ENCODE measurements at regions not wholly inside any gene's neighbourhood (a gene's known extent, or its start where the extent isn't known, plus 50 kb on each side); places are given as distances from the start of the nearest gene placed in this dataset.

DNA sequence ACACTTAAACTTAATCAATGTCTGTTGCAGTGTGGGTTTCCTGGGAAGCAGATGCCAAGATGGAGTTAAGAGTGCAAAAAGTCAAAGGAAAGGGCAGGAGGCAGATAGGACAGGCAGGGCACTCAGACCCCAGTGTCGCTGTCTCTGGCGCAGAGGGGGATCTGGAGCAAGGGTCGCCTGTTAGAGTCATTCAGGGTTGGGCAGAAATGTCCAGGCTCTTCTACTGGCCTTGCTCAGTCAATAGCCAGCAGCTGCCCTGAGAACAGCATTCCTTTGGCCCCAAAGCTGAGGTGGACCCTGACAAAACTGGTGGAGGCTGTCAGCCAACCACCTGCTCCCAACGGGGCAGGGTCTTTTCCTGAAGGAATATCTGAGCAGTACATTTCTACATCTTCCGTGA, 97.1 kb upstream of the SLC66A3 start:
- TF ChIP-seq, protein P1, sequence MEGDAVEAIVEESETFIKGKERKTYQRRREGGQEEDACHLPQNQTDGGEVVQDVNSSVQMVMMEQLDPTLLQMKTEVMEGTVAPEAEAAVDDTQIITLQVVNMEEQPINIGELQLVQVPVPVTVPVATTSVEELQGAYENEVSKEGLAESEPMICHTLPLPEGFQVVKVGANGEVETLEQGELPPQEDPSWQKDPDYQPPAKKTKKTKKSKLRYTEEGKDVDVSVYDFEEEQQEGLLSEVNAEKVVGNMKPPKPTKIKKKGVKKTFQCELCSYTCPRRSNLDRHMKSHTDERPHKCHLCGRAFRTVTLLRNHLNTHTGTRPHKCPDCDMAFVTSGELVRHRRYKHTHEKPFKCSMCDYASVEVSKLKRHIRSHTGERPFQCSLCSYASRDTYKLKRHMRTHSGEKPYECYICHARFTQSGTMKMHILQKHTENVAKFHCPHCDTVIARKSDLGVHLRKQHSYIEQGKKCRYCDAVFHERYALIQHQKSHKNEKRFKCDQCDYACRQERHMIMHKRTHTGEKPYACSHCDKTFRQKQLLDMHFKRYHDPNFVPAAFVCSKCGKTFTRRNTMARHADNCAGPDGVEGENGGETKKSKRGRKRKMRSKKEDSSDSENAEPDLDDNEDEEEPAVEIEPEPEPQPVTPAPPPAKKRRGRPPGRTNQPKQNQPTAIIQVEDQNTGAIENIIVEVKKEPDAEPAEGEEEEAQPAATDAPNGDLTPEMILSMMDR (IDR thresholded peaks at IDR 0.05), result no peak
- Mint-ChIP-seq H3K9me3 (peaks cover 9% of the 10 kb centered on the region), H3K4me1 (ENCODE audit: low read depth) (peaks cover 20% of the 10 kb centered on the region)

DNA sequence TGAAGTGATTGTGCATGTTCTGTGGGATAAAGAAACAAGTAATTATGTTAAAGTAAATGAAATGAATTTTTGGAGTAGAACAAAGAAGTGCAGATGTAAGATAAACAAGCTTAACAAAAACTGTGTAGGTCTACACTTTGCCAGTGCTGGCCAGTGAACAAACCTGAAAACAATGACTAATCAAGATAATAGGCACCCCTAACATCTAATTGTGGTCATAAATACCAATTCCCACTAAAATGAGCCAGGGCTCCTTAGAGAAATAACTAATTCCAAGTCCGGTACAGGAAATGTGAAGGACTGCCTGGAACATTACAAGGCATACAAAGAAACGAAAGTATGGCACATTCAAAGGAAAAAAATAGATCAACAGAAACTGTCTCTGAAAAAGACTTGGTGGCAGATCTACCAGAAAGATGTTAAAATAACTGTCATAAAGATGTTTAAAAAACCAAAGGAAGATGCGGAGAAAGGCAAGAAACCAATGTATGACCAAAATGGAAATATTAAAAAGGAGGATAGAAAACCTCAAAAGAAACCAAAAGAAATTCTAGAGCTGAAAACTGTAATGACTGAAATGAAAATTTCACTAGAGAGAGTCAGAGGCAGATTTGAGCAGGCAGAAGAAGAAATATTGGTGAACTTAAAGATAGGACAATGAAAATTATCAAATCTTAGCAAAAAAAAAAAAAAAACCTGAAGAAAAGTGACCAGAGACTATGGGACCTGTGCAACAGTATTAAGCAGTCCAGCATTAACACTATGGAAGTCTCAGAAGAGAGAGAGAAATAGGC, 94.7 kb upstream of the SLC66A3 start:
- peaks cover 22% of the 10 kb centered on the region for H3K27me3 Mint-ChIP-seq (ENCODE audit: insufficient read depth)
- no peak overlapping the region for H3K4me3 Mint-ChIP-seq
- TF ChIP-seq, protein P1 (IDR thresholded peaks at IDR 0.05), result no peak
- peaks cover 11% of the 10 kb centered on the region; the same call in 1 of the 2 replicates for H3K36me3 Mint-ChIP-seq (ENCODE audit: low read depth)
- H3K4me1 Mint-ChIP-seq (ENCODE audit: low read depth), result peaks cover 20% of the 10 kb centered on the region
- H3K27ac Mint-ChIP-seq, result no peak overlapping the region
- peaks cover 12% of the 10 kb centered on the region for H3K9me3 Mint-ChIP-seq
- no peak for DNase-seq

More for the DNA sequence above, 97.1 kb upstream of the SLC66A3 start:
- DNase-seq, result no peak
- Mint-ChIP-seq H3K27ac (no peak overlapping the region), H3K36me3 (ENCODE audit: low read depth) (peaks cover 8% of the 10 kb centered on the region; the same call in 1 of the 2 replicates), H3K4me3 (no peak overlapping the region), H3K27me3 (ENCODE audit: insufficient read depth) (peaks cover 20% of the 10 kb centered on the region)

DNA sequence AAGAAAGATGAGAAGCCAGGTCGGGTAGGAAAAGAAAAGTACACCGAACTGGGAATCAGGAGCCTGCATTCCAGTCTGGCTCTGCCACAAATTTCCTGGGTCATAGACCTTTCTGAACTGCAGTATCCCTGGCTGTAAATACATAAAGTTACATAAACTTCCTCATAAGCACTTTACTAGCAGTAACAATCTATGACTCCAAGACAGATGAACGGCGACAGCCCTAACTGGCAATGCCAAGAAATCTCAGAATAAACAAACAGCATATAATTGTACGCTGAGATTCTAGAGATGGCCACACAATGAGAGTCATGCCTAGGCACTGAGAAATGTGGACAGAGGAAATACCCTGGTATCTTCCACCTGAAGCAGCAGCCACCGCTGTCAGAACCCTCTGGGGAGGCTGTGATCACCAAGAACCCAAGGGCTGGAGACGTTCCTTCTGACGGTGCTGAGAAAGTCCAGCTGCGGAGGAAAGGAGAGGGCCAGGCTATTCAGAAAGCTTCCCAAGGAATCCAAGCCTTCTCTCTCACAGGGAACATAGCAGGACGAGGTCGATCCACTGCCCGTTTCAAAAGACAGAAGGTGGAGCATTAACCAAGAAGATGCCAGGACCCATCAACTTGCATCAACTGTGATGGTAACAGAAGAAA, 89.3 kb upstream of the SLC66A3 start:
- TF ChIP-seq, protein P1 (IDR thresholded peaks at IDR 0.05), result no peak
- DNase-seq, result no peak
- Mint-ChIP-seq H3K9me3 (peaks cover 6% of the 10 kb centered on the region), H3K27me3 (ENCODE audit: insufficient read depth) (peaks cover 22% of the 10 kb centered on the region), H3K4me3 (no peak overlapping the region), H3K4me1 (ENCODE audit: low read depth) (no peaks in the 10 kb centered on the region), H3K36me3 (ENCODE audit: low read depth) (peaks cover 5% of the 10 kb centered on the region; the same call in 1 of the 2 replicates), H3K27ac (no peak overlapping the region)

DNA sequence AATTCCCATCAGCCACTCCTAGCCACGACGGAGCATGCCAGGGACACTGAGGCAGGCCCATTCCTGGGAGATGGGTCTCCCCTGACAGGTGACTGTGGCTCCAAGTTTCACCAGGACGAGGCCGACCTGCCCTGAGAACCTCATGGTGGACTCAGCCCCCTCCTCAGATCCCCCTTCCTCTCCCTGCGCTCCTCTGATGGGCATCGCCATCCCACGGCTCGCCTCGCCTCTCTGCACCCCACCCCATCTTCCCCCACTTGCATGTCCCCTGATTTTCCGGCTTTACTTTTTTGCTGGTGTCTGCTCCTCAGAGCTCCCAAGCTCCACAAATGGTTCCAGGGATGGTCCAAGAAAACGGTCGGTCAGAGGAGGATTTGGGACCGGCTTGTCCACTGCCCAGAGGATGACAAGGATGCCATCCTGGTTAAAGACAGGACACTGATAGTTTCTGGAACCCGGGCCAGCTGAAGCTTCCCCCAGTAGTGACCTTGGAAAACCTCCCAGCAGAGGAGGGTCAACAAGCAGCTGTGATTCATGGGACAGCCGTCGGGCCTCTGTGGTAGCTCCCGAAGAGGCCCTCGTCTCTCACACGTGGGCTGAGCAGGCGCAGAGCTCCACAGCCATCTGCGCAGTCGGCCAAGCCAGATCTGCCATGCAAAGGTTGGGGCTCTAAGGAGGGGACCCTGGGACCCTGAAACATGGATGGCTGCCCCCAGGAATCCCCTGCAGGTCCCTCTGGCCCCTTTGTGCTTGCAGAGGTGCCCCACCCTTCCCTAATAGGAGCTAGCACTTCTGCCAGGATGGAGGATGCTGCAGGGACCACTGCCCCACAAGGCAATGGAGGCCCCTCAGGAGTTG, 87.8 kb upstream of the SLC66A3 start:
- TF ChIP-seq, protein P1 (IDR thresholded peaks at IDR 0.05), result no peak
- no peak for DNase-seq
- Mint-ChIP-seq H3K4me1 (ENCODE audit: low read depth) (peaks cover 8% of the 10 kb centered on the region), H3K36me3 (ENCODE audit: low read depth) (peaks cover 8% of the 10 kb centered on the region), H3K27me3 (ENCODE audit: insufficient read depth) (peaks cover 20% of the 10 kb centered on the region), H3K9me3 (peaks cover 4% of the 10 kb centered on the region; the same call in 1 of the 2 replicates), H3K4me3 (no peak overlapping the region), H3K27ac (no peak overlapping the region)

DNA sequence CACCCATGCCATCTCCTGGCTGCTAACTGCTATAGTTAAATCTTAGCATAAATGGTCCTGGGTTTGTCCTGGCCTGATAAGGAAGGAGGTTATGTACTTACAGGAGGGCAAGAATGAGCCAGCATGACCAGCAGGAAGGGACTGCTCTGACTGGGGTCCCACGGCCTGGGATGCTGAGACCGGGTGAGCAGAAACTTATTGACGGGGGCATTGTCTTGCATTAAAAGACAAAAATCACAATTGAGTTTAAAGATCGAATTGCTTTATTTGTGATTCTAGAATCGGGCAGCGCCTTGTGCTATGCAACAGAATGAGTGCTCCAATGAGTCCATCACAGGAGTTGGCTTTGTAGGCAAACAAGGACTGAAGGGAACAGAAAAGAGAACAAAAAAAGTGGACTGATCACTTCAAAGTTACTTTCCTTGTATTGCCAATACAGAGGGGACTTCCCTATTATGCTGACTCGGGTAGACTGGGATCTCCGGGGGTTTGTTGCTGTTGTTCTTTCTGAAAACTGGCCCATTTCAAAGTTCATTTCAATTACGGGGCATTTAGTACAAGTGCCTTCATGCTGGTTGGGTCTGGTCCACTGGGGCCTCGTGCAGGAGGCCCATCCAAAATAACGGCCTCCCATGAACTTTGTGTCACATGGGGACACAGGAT, 87.1 kb upstream of the SLC66A3 start:
- Mint-ChIP-seq H3K4me1 (ENCODE audit: low read depth) (peaks cover 16% of the 10 kb centered on the region), H3K27ac (no peak overlapping the region), H3K27me3 (ENCODE audit: insufficient read depth) (peaks cover 17% of the 10 kb centered on the region), H3K4me3 (no peak overlapping the region), H3K9me3 (peaks cover 2% of the 10 kb centered on the region; the same call in 1 of the 2 replicates), H3K36me3 (ENCODE audit: low read depth) (peaks cover 6% of the 10 kb centered on the region)
- TF ChIP-seq, protein P1 (IDR thresholded peaks at IDR 0.05), result no peak
- no peak for DNase-seq
